ENCODE measurements at regions not wholly inside any gene's neighbourhood (a gene's known extent, or its start where the extent isn't known, plus 50 kb on each side); places are given as distances from the start of the nearest gene placed in this dataset.

- WGBS, 2 donors = 57 to 61% methylated on average over 10 of the region's 10 CpGs
- intact Hi-C loops (cut with DNase I) = no loop called here
- H3K27ac ChIP-seq = no peak overlapping the region
Observed at GRCh38 chr5:3317051-3317795, 278.4 kb upstream of the IRX1 start.

GRCh38 chr5:3313569-3313968 lies 282.1 kb upstream of the IRX1 start:
- Histone ChIP-seq H3K27ac (no peak overlapping the region), H3K4me3 (no peak overlapping the region), H3K9me3 (no peaks in the 10 kb centered on the region), H3K4me1 (peaks cover 4% of the 10 kb centered on the region), H3K36me3 (replicated peaks in 1 of 2; ENCODE audit: insufficient read depth in 1 of 2, low read depth in 2 of 2) (no peaks in the 10 kb centered on the region), H3K27me3 (no peaks in the 10 kb centered on the region)
- DNase-seq = no peak
- ATAC-seq = no peak
- TF ChIP-seq CTCF (IDR thresholded peaks at IDR 0.05) = no peak
- TF ChIP-seq POLR2A (IDR thresholded peaks at IDR 0.05) = no peak
- intact Hi-C loops (cut with DNase I) = no loop called here
- 68 to 75% methylated on average over 4 of the region's 4 CpGs for WGBS, 2 donors

More at GRCh38 chr5:3317051-3317795, 278.4 kb upstream of the IRX1 start:
- TF ChIP-seq POLR2A (IDR thresholded peaks at IDR 0.05) = no peak
- no peak for TF ChIP-seq CTCF (IDR thresholded peaks at IDR 0.05)
- H3K4me1 ChIP-seq = no peaks in the 10 kb centered on the region
- DNase-seq (no peak), ATAC-seq (no peak)
- H3K36me3 ChIP-seq (replicated peaks in 1 of 2; ENCODE audit: insufficient read depth in 1 of 2, low read depth in 2 of 2) = no peaks in the 10 kb centered on the region
- H3K4me3 ChIP-seq = no peak overlapping the region
- H3K9me3 ChIP-seq = no peaks in the 10 kb centered on the region
- no peaks in the 10 kb centered on the region for H3K27me3 ChIP-seq

- H3K9me3 ChIP-seq = no peaks in the 10 kb centered on the region
- no peaks in the 10 kb centered on the region for H3K27me3 ChIP-seq
- H3K4me3 ChIP-seq = no peak overlapping the region
- TF ChIP-seq POLR2A (IDR thresholded peaks at IDR 0.05) (no peak), CTCF (IDR thresholded peaks at IDR 0.05) (no peak)
- no peak for ATAC-seq
- 57% methylated on average over 5 to 6 of the region's 6 CpGs for WGBS, 2 donors
- peak overlapping the region in 3 of 4 donors; percentile 73 to 85 (median 79) for H3K27ac ChIP-seq
- DNase-seq = no peak
- intact Hi-C loops (cut with DNase I) = no loop called here
- peaks cover 4% of the 10 kb centered on the region for H3K4me1 ChIP-seq
- H3K36me3 ChIP-seq (replicated peaks in 1 of 2; ENCODE audit: insufficient read depth in 1 of 2, low read depth in 2 of 2) = no peaks in the 10 kb centered on the region
Observed at GRCh38 chr5:3312299-3312698, 283.3 kb upstream of the IRX1 start.

GRCh38 chr5:3311433-3311832 lies 284.2 kb upstream of the IRX1 start:
- intact Hi-C loops (cut with DNase I) = no loop called here
- peak overlapping the region; percentile 58 to 85 (median 76) for H3K27ac ChIP-seq
- ATAC-seq = peak; percentile 49
- TF ChIP-seq POLR2A (IDR thresholded peaks at IDR 0.05) (no peak), CTCF (IDR thresholded peaks at IDR 0.05) (no peak)
- DNase-seq = peak in 1 of 4 donors; percentile 13
- 56 to 69% methylated on average over 8 of the region's 8 CpGs for WGBS, 2 donors
- H3K9me3 ChIP-seq = no peaks in the 10 kb centered on the region
- no peaks in the 10 kb centered on the region for H3K36me3 ChIP-seq (replicated peaks in 1 of 2; ENCODE audit: insufficient read depth in 1 of 2, low read depth in 2 of 2)
- no peaks in the 10 kb centered on the region for H3K27me3 ChIP-seq
- H3K4me3 ChIP-seq = no peak overlapping the region
- H3K4me1 ChIP-seq = peaks cover 4% of the 10 kb centered on the region

All from body of pancreas (tissue), 4 donors.